ENCODE measurements at regions not wholly inside any gene's neighbourhood (a gene's known extent, or its start where the extent isn't known, plus 50 kb on each side); places are given as distances from the start of the nearest gene placed in this dataset.

DNA sequence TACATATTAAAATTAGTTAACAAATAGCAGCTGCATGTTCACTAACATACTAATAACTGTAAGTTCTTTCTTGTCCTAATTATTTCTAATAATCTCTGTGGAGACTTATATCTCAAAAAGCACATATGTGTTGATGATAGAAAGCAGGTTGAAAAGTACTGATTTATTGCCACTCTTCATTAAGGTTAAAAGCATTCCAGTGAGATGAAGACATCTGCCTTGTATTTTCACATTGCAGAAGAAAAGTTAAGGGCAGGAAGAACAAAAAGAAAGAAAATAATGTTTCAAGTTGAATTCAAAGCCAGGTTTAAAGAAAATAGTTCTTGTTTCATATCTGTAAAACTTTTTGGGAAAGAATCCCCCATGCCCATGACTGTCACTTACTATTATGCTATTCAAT lies 429.9 kb downstream of the MTX2 start:
- no peak for DNase-seq
- POLR2A ChIA-PET = interaction anchor here (0.6 kb wide), 1 partner anchor 524 kb away, joined by 4 read pairs; no protein-coding TSS in a partner anchor
- no peaks in the 10 kb centered on the region for H3K36me3 ChIP-seq (ENCODE audit: control insufficient read depth in 4 of 4, insufficient read depth in 4 of 4, low read length in 3 of 4)
- no peaks in the 10 kb centered on the region for H3K4me1 ChIP-seq (ENCODE audit: control extremely low read depth in 1 of 4, control insufficient read depth in 4 of 4, insufficient read depth in 4 of 4, low read length in 3 of 4)
- H3K4me3 ChIP-seq (ENCODE audit: control insufficient read depth in 1 of 7, extremely low read depth in 1 of 7, insufficient read depth in 4 of 7, low read depth in 2 of 7, low read length in 6 of 7) = no peak overlapping the region
- CTCF ChIA-PET = no interaction called here
- H3K27ac ChIP-seq (ENCODE audit: insufficient read depth in 1 of 2, low read depth in 1 of 2, low read length in 2 of 2, poor library complexity in 1 of 2, severe bottlenecking in 2 of 2) = no peak overlapping the region
- no peaks in the 10 kb centered on the region for H3K27me3 ChIP-seq (replicated peaks in 2 of 5; ENCODE audit: control insufficient read depth in 4 of 5, insufficient read depth in 5 of 5, low read length in 4 of 5)
- H3K9me3 ChIP-seq (ENCODE audit: control extremely low read depth in 1 of 5, control insufficient read depth in 4 of 5, insufficient read depth in 2 of 5, low read depth in 1 of 5, low read length in 4 of 5) = peaks cover 0 to 2% (median 0%) of the 10 kb centered on the region in 5 experiments

- DNase-seq = no peak
- Histone ChIP-seq H3K27ac (ENCODE audit: insufficient read depth in 1 of 2, low read depth in 1 of 2, low read length in 2 of 2, poor library complexity in 1 of 2, severe bottlenecking in 2 of 2) (no peak overlapping the region), H3K4me1 (ENCODE audit: control extremely low read depth in 1 of 4, control insufficient read depth in 4 of 4, insufficient read depth in 4 of 4, low read length in 3 of 4) (no peaks in the 10 kb centered on the region), H3K36me3 (ENCODE audit: control insufficient read depth in 4 of 4, insufficient read depth in 4 of 4, low read length in 3 of 4) (no peaks in the 10 kb centered on the region), H3K9me3 (ENCODE audit: control extremely low read depth in 1 of 5, control insufficient read depth in 4 of 5, insufficient read depth in 2 of 5, low read depth in 1 of 5, low read length in 4 of 5) (peaks cover 0 to 2% (median 0%) of the 10 kb centered on the region in 5 experiments), H3K27me3 (replicated peaks in 2 of 5; ENCODE audit: control insufficient read depth in 4 of 5, insufficient read depth in 5 of 5, low read length in 4 of 5) (no peaks in the 10 kb centered on the region), H3K4me3 (ENCODE audit: control insufficient read depth in 1 of 7, extremely low read depth in 1 of 7, insufficient read depth in 4 of 7, low read depth in 2 of 7, low read length in 6 of 7) (no peak overlapping the region)
- POLR2A ChIA-PET = no interaction called here
- CTCF ChIA-PET = no interaction called here
Measured at GRCh38 chr2:176699644-176700043, 430.4 kb downstream of the MTX2 start.

GRCh38 chr2:176702131-176702530 lies 432.9 kb downstream of the MTX2 start:
- ChIA-PET POLR2A (no interaction called here), CTCF (no interaction called here)
- Histone ChIP-seq H3K36me3 (ENCODE audit: control insufficient read depth in 4 of 4, insufficient read depth in 4 of 4, low read length in 3 of 4) (no peaks in the 10 kb centered on the region), H3K9me3 (ENCODE audit: control extremely low read depth in 1 of 5, control insufficient read depth in 4 of 5, insufficient read depth in 2 of 5, low read depth in 1 of 5, low read length in 4 of 5) (peaks cover 0 to under 1% (median 0%) of the 10 kb centered on the region in 5 experiments), H3K4me3 (ENCODE audit: control insufficient read depth in 1 of 7, extremely low read depth in 1 of 7, insufficient read depth in 4 of 7, low read depth in 2 of 7, low read length in 6 of 7) (no peak overlapping the region), H3K27me3 (replicated peaks in 2 of 5; ENCODE audit: control insufficient read depth in 4 of 5, insufficient read depth in 5 of 5, low read length in 4 of 5) (peaks cover 0 to 3% (median 0%) of the 10 kb centered on the region in 5 experiments), H3K4me1 (ENCODE audit: control extremely low read depth in 1 of 4, control insufficient read depth in 4 of 4, insufficient read depth in 4 of 4, low read length in 3 of 4) (no peaks in the 10 kb centered on the region), H3K27ac (ENCODE audit: insufficient read depth in 1 of 2, low read depth in 1 of 2, low read length in 2 of 2, poor library complexity in 1 of 2, severe bottlenecking in 2 of 2) (no peak overlapping the region)
- 100% methylated on average over 1 of the region's 1 CpG for WGBS (ENCODE audit: insufficient coverage)
- no peak for DNase-seq

DNA sequence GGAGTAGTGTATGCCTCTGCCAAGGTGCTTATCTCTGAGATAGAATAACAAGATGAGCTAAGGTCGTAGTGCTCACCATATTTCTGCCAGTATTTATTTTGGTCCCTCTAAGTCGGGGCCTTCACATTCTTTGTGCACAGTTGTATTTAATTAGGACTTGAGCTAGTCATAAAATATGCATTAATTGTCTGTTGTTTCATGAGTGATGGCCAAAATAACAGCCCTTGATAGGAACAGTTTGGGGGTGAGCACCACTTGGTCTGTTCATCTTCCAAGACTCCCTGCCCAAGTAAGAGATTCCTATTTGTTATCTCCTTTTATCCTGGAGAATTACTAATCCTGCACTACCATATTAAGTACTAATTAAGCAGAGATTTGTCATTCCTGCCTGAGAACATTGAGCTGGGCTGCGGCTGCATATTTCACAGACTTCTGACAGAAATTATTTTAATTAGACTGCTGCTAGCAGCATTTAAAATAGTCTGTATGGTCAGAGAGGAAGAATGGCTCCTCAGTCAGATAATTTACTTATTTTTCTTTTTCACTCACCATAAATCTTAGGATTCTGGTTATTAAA lies 435.1 kb downstream of the MTX2 start:
- WGBS (ENCODE audit: insufficient coverage) = no CpG with 5 or more reads among the region's 3 CpGs
- CTCF ChIA-PET = no interaction called here

DNA sequence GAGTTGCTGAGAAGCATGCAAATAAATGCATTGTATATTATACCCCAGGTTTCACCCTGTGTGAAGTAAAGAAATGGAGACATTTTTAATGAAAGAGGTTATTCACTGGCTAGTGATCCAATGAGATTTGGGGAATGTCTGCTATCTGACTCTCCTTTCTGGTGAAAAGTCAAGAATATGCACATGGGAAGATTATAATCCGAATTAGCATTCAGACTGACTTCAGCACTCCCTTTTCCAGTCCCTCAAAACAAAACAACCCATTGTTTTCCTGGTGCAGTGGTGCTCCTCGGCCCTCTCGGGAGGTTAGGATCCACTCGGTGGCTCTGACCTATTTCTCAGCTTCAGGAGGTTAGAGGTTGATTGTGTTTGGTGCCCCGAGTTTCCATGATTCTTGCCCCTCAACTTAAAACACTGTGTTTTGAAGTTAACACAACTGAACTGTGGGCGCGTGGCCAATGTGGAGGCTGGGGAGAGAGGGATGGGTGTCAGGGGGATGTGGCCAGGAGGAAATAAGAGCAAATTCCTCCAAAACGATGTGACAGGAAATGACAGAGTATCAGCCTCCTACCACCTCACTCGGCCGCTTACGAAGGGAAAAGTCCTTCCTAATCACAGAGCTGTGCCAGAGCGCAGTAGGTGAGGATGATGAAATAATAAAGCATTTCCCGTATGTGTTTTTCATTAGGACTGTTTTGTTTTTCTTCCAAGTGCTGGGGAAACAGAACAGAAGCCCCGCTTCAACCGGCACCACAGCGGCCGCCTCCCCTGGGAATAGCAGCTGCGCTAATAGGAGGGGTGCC lies 440.1 kb downstream of the MTX2 start:
- ChIA-PET POLR2A (no interaction called here), CTCF (no interaction called here)
- Histone ChIP-seq H3K4me3 (ENCODE audit: control insufficient read depth in 1 of 7, extremely low read depth in 1 of 7, insufficient read depth in 4 of 7, low read depth in 2 of 7, low read length in 6 of 7) (no peak overlapping the region), H3K4me1 (ENCODE audit: control extremely low read depth in 1 of 4, control insufficient read depth in 4 of 4, insufficient read depth in 4 of 4, low read length in 3 of 4) (no peaks in the 10 kb centered on the region), H3K36me3 (ENCODE audit: control insufficient read depth in 4 of 4, insufficient read depth in 4 of 4, low read length in 3 of 4) (no peaks in the 10 kb centered on the region), H3K9me3 (ENCODE audit: control extremely low read depth in 1 of 5, control insufficient read depth in 4 of 5, insufficient read depth in 2 of 5, low read depth in 1 of 5, low read length in 4 of 5) (no peaks in the 10 kb centered on the region), H3K27ac (ENCODE audit: insufficient read depth in 1 of 2, low read depth in 1 of 2, low read length in 2 of 2, poor library complexity in 1 of 2, severe bottlenecking in 2 of 2) (no peak overlapping the region), H3K27me3 (replicated peaks in 2 of 5; ENCODE audit: control insufficient read depth in 4 of 5, insufficient read depth in 5 of 5, low read length in 4 of 5) (peaks cover 2 to 3% (median 2%) of the 10 kb centered on the region in 5 experiments)
- no peak for DNase-seq
- WGBS (ENCODE audit: insufficient coverage) = 90% methylated on average over 11 of the region's 18 CpGs

More for the DNA sequence above, 435.1 kb downstream of the MTX2 start:
- Histone ChIP-seq H3K27ac (ENCODE audit: insufficient read depth in 1 of 2, low read depth in 1 of 2, low read length in 2 of 2, poor library complexity in 1 of 2, severe bottlenecking in 2 of 2) (no peak overlapping the region), H3K9me3 (ENCODE audit: control extremely low read depth in 1 of 5, control insufficient read depth in 4 of 5, insufficient read depth in 2 of 5, low read depth in 1 of 5, low read length in 4 of 5) (no peaks in the 10 kb centered on the region), H3K4me3 (ENCODE audit: control insufficient read depth in 1 of 7, extremely low read depth in 1 of 7, insufficient read depth in 4 of 7, low read depth in 2 of 7, low read length in 6 of 7) (no peak overlapping the region), H3K4me1 (ENCODE audit: control extremely low read depth in 1 of 4, control insufficient read depth in 4 of 4, insufficient read depth in 4 of 4, low read length in 3 of 4) (no peaks in the 10 kb centered on the region), H3K36me3 (ENCODE audit: control insufficient read depth in 4 of 4, insufficient read depth in 4 of 4, low read length in 3 of 4) (no peaks in the 10 kb centered on the region), H3K27me3 (replicated peaks in 2 of 5; ENCODE audit: control insufficient read depth in 4 of 5, insufficient read depth in 5 of 5, low read length in 4 of 5) (peaks cover 0 to 3% (median 0%) of the 10 kb centered on the region in 5 experiments)
- DNase-seq = no peak
- POLR2A ChIA-PET = no interaction called here

DNA sequence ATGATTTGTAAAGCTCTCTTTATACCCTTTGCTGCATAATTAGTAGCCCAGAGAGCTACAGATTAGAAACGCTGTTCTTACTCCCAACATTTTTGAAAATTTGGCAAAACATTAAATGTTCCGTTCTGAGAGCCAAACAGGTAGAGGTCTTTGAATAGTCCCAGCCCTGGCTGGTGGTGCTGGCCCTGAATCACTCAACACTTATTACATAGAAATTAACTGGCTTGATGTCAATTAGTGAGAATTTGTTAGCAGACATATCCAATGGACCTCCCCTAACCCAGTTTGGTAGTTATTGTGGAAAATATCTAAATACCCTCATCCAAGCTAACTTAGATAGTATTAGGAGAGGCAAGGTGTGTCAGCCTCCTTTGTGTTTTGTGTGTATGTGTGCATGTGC lies 440.7 kb downstream of the MTX2 start:
- ChIA-PET CTCF (no interaction called here), POLR2A (interaction anchor here (0.6 kb wide), 1 partner anchor 33 kb away, joined by 3 read pairs; no protein-coding TSS in a partner anchor)
- H3K4me1 ChIP-seq (ENCODE audit: control extremely low read depth in 1 of 4, control insufficient read depth in 4 of 4, insufficient read depth in 4 of 4, low read length in 3 of 4) = no peaks in the 10 kb centered on the region
- no peaks in the 10 kb centered on the region for H3K9me3 ChIP-seq (ENCODE audit: control extremely low read depth in 1 of 5, control insufficient read depth in 4 of 5, insufficient read depth in 2 of 5, low read depth in 1 of 5, low read length in 4 of 5)
- WGBS (ENCODE audit: insufficient coverage) = 100% methylated on average over 1 of the region's 2 CpGs
- H3K27ac ChIP-seq (ENCODE audit: insufficient read depth in 1 of 2, low read depth in 1 of 2, low read length in 2 of 2, poor library complexity in 1 of 2, severe bottlenecking in 2 of 2) = no peak overlapping the region
- no peaks in the 10 kb centered on the region for H3K36me3 ChIP-seq (ENCODE audit: control insufficient read depth in 4 of 4, insufficient read depth in 4 of 4, low read length in 3 of 4)
- H3K27me3 ChIP-seq (replicated peaks in 2 of 5; ENCODE audit: control insufficient read depth in 4 of 5, insufficient read depth in 5 of 5, low read length in 4 of 5) = peaks cover 2 to 3% (median 2%) of the 10 kb centered on the region in 5 experiments
- no peak for DNase-seq
- H3K4me3 ChIP-seq (ENCODE audit: control insufficient read depth in 1 of 7, extremely low read depth in 1 of 7, insufficient read depth in 4 of 7, low read depth in 2 of 7, low read length in 6 of 7) = no peak overlapping the region

DNA sequence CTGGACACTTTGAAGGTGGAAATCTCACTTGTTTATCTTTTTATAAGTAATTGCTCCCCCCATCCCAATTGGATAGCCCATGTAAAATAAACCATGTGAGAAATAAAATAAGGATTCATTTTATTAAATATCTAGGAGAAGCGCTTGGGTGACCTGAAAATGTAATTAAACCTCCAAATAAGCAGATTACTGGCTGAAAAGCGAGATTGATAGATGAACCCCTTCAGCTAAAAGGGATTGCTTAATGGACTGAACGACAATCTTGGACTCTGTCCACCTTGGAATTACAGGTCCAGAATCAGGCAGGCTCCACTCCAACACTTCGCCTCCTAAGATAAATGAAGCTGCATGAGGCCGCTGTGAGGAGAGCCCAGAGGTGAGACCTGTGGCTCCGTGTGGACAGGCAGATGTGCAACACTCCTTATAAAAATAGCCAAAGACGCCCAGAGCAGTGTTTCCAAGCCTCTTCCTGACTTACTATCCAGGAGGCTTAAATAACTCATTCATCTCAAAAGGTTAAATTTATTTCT lies 441.5 kb downstream of the MTX2 start:
- Histone ChIP-seq H3K4me1 (ENCODE audit: control extremely low read depth in 1 of 4, control insufficient read depth in 4 of 4, insufficient read depth in 4 of 4, low read length in 3 of 4) (no peaks in the 10 kb centered on the region), H3K4me3 (ENCODE audit: control insufficient read depth in 1 of 7, extremely low read depth in 1 of 7, insufficient read depth in 4 of 7, low read depth in 2 of 7, low read length in 6 of 7) (no peak overlapping the region), H3K36me3 (ENCODE audit: control insufficient read depth in 4 of 4, insufficient read depth in 4 of 4, low read length in 3 of 4) (no peaks in the 10 kb centered on the region), H3K27ac (ENCODE audit: insufficient read depth in 1 of 2, low read depth in 1 of 2, low read length in 2 of 2, poor library complexity in 1 of 2, severe bottlenecking in 2 of 2) (no peak overlapping the region), H3K27me3 (replicated peaks in 2 of 5; ENCODE audit: control insufficient read depth in 4 of 5, insufficient read depth in 5 of 5, low read length in 4 of 5) (peaks cover 2 to 3% (median 2%) of the 10 kb centered on the region in 5 experiments), H3K9me3 (ENCODE audit: control extremely low read depth in 1 of 5, control insufficient read depth in 4 of 5, insufficient read depth in 2 of 5, low read depth in 1 of 5, low read length in 4 of 5) (no peaks in the 10 kb centered on the region)
- POLR2A ChIA-PET = interaction anchor here (0.6 kb wide), 1 partner anchor 34 kb away, joined by 3 read pairs; no protein-coding TSS in a partner anchor
- CTCF ChIA-PET = no interaction called here
- WGBS (ENCODE audit: insufficient coverage) = 99% methylated on average over 6 of the region's 7 CpGs
- DNase-seq = no peak
